ENCODE measurements at regions not wholly inside any gene's neighbourhood (a gene's known extent, or its start where the extent isn't known, plus 50 kb on each side); places are given as distances from the start of the nearest gene placed in this dataset.

- no peaks in the 10 kb centered on the region for H3K9me3 ChIP-seq
- 88 to 95% methylated on average over 2 to 6 of the region's 6 CpGs for WGBS, 2 donors (ENCODE audit: low coverage in 1 of 2)
- intact Hi-C loops (cut with DNase I; ENCODE audit: low total_unique reads) (no loop called here), in situ Hi-C loops (cut with MboI; ENCODE audit: low pct_ligation_motif_present in 1 of 4, low pct_unique_long_range_greater_than_20kb in 1 of 4, low sequenced_read_pairs in 3 of 4) (no loop called here)
- no peaks in the 10 kb centered on the region for H3K27me3 ChIP-seq
- no peak overlapping the region for H3K4me3 ChIP-seq
- no peaks in the 10 kb centered on the region for H3K36me3 ChIP-seq
- no peak overlapping the region for H3K27ac ChIP-seq
- DNase-seq, result no peak
- TF ChIP-seq EP300 (IDR thresholded peaks at IDR 0.05; ENCODE audit: low read depth), result no peak
- TF ChIP-seq, protein P1, sequence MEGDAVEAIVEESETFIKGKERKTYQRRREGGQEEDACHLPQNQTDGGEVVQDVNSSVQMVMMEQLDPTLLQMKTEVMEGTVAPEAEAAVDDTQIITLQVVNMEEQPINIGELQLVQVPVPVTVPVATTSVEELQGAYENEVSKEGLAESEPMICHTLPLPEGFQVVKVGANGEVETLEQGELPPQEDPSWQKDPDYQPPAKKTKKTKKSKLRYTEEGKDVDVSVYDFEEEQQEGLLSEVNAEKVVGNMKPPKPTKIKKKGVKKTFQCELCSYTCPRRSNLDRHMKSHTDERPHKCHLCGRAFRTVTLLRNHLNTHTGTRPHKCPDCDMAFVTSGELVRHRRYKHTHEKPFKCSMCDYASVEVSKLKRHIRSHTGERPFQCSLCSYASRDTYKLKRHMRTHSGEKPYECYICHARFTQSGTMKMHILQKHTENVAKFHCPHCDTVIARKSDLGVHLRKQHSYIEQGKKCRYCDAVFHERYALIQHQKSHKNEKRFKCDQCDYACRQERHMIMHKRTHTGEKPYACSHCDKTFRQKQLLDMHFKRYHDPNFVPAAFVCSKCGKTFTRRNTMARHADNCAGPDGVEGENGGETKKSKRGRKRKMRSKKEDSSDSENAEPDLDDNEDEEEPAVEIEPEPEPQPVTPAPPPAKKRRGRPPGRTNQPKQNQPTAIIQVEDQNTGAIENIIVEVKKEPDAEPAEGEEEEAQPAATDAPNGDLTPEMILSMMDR (IDR thresholded peaks at IDR 0.05), result no peak
- TF ChIP-seq POLR2AphosphoS5 (IDR thresholded peaks at IDR 0.05), result no peak
- no peak for TF ChIP-seq POLR2A (IDR thresholded peaks at IDR 0.05)
- H3K4me1 ChIP-seq, result no peaks in the 10 kb centered on the region
Observed at GRCh38 chr15:70186152-70186551, 88.4 kb upstream of the TLE3 start.

DNA sequence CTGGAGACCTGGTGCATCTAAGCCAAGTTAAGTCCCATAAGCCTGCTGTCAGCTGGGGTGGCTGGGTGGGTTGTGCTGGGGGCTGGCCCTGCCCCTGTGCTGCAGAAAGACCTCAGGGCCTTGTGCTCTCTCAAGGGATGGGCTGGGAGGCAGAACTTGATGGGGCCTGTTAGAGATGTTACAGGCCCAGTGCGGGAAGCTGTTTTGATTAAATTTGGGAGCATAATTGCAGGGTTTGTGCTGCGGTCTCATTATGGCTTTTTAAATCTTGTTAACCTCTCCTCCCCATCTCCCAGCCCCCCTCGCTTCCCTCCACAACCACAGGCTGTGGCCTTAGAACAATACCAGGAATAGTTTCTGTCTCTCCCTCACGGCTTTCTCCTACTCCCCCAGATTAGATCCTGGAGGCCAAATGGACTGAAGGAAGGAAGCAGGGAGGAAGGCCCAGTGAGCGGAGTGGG lies 87.6 kb upstream of the TLE3 start:
- Histone ChIP-seq H3K4me1 (no peaks in the 10 kb centered on the region), H3K4me3 (no peak overlapping the region), H3K36me3 (no peaks in the 10 kb centered on the region), H3K27me3 (no peaks in the 10 kb centered on the region), H3K27ac (no peak overlapping the region), H3K9me3 (no peaks in the 10 kb centered on the region)
- no peak for DNase-seq
- TF ChIP-seq POLR2A (IDR thresholded peaks at IDR 0.05) (no peak), POLR2AphosphoS5 (IDR thresholded peaks at IDR 0.05) (no peak), EP300 (IDR thresholded peaks at IDR 0.05; ENCODE audit: low read depth) (no peak)
- TF ChIP-seq, protein P1 (IDR thresholded peaks at IDR 0.05), result no peak
- in situ Hi-C loops (cut with MboI; ENCODE audit: low pct_ligation_motif_present in 1 of 4, low pct_unique_long_range_greater_than_20kb in 1 of 4, low sequenced_read_pairs in 3 of 4), result no loop called here
- 89 to 93% methylated on average over 2 to 5 of the region's 5 CpGs for WGBS, 2 donors (ENCODE audit: low coverage in 1 of 2)
- intact Hi-C loops (cut with DNase I; ENCODE audit: low total_unique reads), result no loop called here

DNA sequence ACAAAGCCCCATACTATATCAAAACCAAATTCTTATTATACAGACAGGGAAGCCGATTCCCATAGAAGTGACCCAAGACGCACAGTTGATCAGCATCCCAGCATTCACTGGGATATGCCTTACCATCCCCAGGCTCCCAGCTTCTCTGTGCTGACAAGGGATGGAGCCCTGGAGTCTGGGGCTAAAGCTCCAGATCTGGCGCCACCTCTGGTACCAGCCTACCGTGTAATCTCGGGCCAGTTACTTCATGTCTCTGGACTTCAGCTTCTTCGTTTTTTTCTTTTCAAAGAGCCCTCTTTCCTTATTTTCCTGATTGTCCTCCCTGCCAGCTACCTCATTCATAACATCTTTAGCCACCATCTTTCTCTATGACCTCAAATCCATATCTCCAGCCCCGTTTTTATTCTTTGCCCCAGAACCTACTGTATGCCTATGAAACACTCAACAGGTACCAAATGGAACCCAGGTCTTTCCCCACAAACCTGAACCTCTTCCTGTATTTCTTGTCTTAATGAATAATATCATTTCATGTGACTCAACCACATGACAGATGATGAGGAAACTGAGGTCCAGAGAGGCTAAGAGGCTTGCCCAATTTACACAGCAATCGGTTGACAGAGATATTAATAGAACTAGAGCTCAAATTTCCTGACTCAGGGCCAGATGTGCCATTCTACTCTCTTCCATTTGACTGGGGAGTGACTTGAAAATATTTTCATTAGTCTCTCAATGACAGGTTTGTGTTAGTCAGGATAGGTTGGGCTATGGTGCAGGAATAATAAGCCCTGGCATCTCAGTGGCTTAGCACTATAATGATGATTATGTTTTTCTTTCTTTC lies 85.4 kb upstream of the TLE3 start:
- no peak overlapping the region for H3K4me3 ChIP-seq
- 72 to 76% methylated on average over 7 to 8 of the region's 8 CpGs for WGBS, 2 donors (ENCODE audit: low coverage in 1 of 2)
- H3K9me3 ChIP-seq, result no peaks in the 10 kb centered on the region
- no peaks in the 10 kb centered on the region for H3K36me3 ChIP-seq
- no peak for TF ChIP-seq POLR2A (IDR thresholded peaks at IDR 0.05)
- TF ChIP-seq, protein P1 (IDR thresholded peaks at IDR 0.05), result no peak
- TF ChIP-seq POLR2AphosphoS5 (IDR thresholded peaks at IDR 0.05), result no peak
- H3K27me3 ChIP-seq, result no peaks in the 10 kb centered on the region
- no peak overlapping the region for H3K27ac ChIP-seq
- intact Hi-C loops (cut with DNase I; ENCODE audit: low total_unique reads) (no loop called here), in situ Hi-C loops (cut with MboI; ENCODE audit: low pct_ligation_motif_present in 1 of 4, low pct_unique_long_range_greater_than_20kb in 1 of 4, low sequenced_read_pairs in 3 of 4) (no loop called here)
- no peaks in the 10 kb centered on the region for H3K4me1 ChIP-seq
- DNase-seq, result no peak

GRCh38 chr15:70181626-70182255 lies 84.0 kb upstream of the TLE3 start:
- in situ Hi-C loops (cut with MboI; ENCODE audit: low pct_ligation_motif_present in 1 of 4, low pct_unique_long_range_greater_than_20kb in 1 of 4, low sequenced_read_pairs in 3 of 4), result no loop called here
- no peak for TF ChIP-seq EP300 (IDR thresholded peaks at IDR 0.05; ENCODE audit: low read depth)
- TF ChIP-seq POLR2AphosphoS5 (IDR thresholded peaks at IDR 0.05), result no peak
- TF ChIP-seq POLR2A (IDR thresholded peaks at IDR 0.05), result no peak
- Histone ChIP-seq H3K9me3 (no peaks in the 10 kb centered on the region), H3K27ac (no peak overlapping the region), H3K36me3 (no peaks in the 10 kb centered on the region), H3K4me3 (no peak overlapping the region), H3K27me3 (no peaks in the 10 kb centered on the region), H3K4me1 (no peaks in the 10 kb centered on the region)
- DNase-seq, result no peak
- 86 to 100% methylated on average over 1 to 4 of the region's 4 CpGs for WGBS, 2 donors (ENCODE audit: low coverage in 1 of 2)
- intact Hi-C loops (cut with DNase I; ENCODE audit: low total_unique reads), result no loop called here

Data from transverse colon (tissue), 4 donors.